ENCODE measurements at regions not wholly inside any gene's neighbourhood (a gene's known extent, or its start where the extent isn't known, plus 50 kb on each side); places are given as distances from the start of the nearest gene placed in this dataset.
"Not testable (repeated sequence)": the region's sequence is repeated elsewhere in the genome, so short reads cannot be mapped to it uniquely, and the experiment has no call there.

DNA sequence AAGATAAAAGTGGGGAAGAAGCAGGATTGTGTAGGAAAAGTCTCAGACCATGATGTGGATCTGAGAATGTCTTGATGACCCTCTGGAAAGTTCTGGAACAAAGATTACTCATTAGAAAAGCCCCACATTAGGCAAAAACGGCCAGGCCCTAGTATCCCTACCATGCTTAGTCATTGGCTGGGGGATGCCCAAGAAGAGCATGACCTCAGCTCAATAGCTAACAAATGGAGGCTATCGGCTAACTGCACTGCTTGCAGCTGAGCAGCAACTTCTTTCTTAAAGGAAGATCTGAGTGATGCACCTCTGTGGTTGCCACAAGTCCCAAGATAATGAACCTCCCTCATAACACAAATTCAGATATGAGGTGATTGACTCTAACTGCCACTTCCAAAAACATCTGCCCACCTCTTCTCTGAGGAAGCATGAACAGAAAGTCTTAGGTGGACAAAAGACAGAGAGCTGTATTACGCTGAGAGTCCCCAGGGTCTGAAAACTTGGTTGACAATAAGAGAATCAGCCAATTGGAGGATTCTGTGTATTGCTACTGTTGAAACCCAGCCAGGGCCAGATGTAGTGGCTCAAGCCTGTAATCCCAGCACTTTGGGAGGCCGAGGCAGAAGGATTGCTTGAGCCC, 64.6 kb upstream of the AK4 start:
- H3K27ac ChIP-seq = no peak overlapping the region
- TF ChIP-seq, protein P1, sequence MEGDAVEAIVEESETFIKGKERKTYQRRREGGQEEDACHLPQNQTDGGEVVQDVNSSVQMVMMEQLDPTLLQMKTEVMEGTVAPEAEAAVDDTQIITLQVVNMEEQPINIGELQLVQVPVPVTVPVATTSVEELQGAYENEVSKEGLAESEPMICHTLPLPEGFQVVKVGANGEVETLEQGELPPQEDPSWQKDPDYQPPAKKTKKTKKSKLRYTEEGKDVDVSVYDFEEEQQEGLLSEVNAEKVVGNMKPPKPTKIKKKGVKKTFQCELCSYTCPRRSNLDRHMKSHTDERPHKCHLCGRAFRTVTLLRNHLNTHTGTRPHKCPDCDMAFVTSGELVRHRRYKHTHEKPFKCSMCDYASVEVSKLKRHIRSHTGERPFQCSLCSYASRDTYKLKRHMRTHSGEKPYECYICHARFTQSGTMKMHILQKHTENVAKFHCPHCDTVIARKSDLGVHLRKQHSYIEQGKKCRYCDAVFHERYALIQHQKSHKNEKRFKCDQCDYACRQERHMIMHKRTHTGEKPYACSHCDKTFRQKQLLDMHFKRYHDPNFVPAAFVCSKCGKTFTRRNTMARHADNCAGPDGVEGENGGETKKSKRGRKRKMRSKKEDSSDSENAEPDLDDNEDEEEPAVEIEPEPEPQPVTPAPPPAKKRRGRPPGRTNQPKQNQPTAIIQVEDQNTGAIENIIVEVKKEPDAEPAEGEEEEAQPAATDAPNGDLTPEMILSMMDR (IDR thresholded peaks at IDR 0.05) = no peak

DNA sequence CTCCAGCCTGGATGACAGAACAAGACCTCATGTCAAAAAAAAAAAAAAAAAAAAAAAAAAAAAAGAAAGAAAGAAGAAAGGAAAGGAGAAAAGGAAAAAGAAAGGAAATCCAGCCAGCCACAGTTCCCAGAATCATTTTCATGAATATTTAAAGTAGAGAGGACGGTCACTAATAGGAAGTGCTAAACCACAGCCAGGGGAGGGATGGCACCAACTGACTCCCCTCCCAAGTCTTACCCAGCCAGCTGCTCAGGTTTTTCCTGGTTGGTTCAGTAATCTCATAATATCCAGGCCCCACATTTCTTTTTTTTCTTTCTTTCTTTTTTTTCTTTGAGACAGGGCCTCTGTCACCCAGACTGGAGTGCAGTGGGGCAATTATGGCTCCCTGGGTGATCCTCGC, 63.9 kb upstream of the AK4 start:
- Histone ChIP-seq H3K27me3 (no peaks in the 10 kb centered on the region), H3K27ac (no peak overlapping the region), H3K4me3 (ENCODE audit: low read depth in 1 of 2, low read length in 1 of 2) (no peak overlapping the region)

More for the DNA sequence above, 64.6 kb upstream of the AK4 start:
- Histone ChIP-seq H3K4me1 (ENCODE audit: control insufficient read depth in 1 of 2, insufficient read depth in 1 of 2, low read depth in 1 of 2, low read length in 1 of 2) (peaks cover 0 to 3% of the 10 kb centered on the region in 2 experiments), H3K27me3 (no peaks in the 10 kb centered on the region), H3K9me3 (no peaks in the 10 kb centered on the region), H3K36me3 (no peaks in the 10 kb centered on the region), H3K4me3 (ENCODE audit: low read depth in 1 of 2, low read length in 1 of 2) (no peak overlapping the region)

DNA sequence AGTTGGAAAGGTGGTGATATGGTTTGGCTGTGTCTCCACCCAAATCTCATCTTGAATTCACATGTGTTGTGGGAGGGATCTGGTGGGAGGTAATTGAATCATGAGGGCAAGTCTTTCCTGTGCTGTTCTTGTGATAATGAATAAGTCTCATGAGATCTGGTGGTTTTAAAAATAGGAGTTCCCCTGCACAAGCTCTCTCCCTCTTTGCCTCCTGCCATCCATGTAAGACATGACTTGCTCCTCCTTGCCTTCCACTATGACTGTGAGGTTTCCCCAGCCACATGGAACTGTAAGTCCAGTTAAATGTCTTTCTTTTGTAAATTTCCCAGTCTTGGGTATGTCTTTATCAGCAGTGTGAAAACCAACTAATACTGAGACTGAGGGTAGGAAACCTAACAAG, 60.5 kb upstream of the AK4 start:
- H3K27me3 ChIP-seq; H3K36me3 ChIP-seq; H3K4me3 ChIP-seq (ENCODE audit: low read depth in 1 of 2, low read length in 1 of 2); H3K27ac ChIP-seq; H3K9me3 ChIP-seq: not testable (repeated sequence)
- peaks cover 22 to 25% of the 10 kb centered on the region in 2 experiments for H3K4me1 ChIP-seq (ENCODE audit: control insufficient read depth in 1 of 2, insufficient read depth in 1 of 2, low read depth in 1 of 2, low read length in 1 of 2)

More for the DNA sequence above, 63.9 kb upstream of the AK4 start:
- H3K4me1 ChIP-seq (ENCODE audit: control insufficient read depth in 1 of 2, insufficient read depth in 1 of 2, low read depth in 1 of 2, low read length in 1 of 2) = peaks cover 0 to 3% of the 10 kb centered on the region in 2 experiments
- TF ChIP-seq, protein P1 (IDR thresholded peaks at IDR 0.05) = no peak
- H3K36me3 ChIP-seq = no peaks in the 10 kb centered on the region
- no peaks in the 10 kb centered on the region for H3K9me3 ChIP-seq

DNA sequence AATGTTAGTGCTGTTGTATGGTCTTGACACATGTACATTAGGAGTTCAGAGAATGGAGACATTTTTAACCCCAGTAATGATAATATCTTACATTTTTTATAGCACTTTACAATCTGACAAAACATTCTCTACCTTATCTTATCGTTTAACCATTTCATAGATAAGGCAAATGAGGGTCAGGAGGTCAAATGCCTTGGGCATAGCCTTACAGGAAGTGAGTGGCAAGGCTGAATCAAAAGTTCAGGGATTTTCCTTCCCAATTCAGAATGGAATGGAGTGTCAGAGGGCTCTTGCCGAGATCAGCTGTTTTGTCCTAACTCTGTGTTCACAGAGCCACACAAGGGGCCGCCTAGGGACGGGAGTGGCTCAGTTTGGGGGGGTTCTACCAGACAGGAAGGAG, 57.6 kb upstream of the AK4 start:
- H3K27me3 ChIP-seq = no peaks in the 10 kb centered on the region
- H3K4me1 ChIP-seq (ENCODE audit: control insufficient read depth in 1 of 2, insufficient read depth in 1 of 2, low read depth in 1 of 2, low read length in 1 of 2) = peaks cover 28 to 30% of the 10 kb centered on the region in 2 experiments
- no peak overlapping the region for H3K27ac ChIP-seq
- TF ChIP-seq, protein P1 (IDR thresholded peaks at IDR 0.05) = no peak
- H3K4me3 ChIP-seq (ENCODE audit: low read depth in 1 of 2, low read length in 1 of 2) = no peak overlapping the region
- no peaks in the 10 kb centered on the region for H3K36me3 ChIP-seq
- H3K9me3 ChIP-seq = no peaks in the 10 kb centered on the region

DNA sequence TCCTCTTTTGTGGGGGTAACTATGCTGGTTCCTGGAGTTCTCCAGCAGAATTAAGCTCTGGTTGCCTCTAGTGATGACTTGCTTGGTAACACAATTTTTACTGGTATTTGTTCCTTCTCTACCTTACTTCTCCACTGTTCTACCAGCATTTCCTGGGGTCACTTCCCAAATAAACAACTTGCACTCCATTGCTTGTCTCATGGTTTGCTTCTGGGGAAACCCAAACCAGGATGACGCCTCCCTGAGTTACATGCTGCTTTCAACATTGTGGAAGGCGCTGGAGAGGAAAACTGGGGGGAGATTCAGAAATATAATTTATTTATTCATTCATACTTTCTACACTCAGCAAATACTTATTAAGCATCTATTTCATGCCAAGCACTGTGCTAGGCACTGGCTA, 55.3 kb upstream of the AK4 start:
- H3K27me3 ChIP-seq = no peaks in the 10 kb centered on the region
- H3K4me1 ChIP-seq (ENCODE audit: control insufficient read depth in 1 of 2, insufficient read depth in 1 of 2, low read depth in 1 of 2, low read length in 1 of 2) = peaks cover 44 to 46% of the 10 kb centered on the region in 2 experiments
- no peaks in the 10 kb centered on the region for H3K36me3 ChIP-seq
- peak overlapping the region; percentile 13 for H3K27ac ChIP-seq
- H3K4me3 ChIP-seq (ENCODE audit: low read depth in 1 of 2, low read length in 1 of 2) = no peak overlapping the region
- H3K9me3 ChIP-seq = no peaks in the 10 kb centered on the region
- TF ChIP-seq, protein P1 (IDR thresholded peaks at IDR 0.05) = no peak

DNA sequence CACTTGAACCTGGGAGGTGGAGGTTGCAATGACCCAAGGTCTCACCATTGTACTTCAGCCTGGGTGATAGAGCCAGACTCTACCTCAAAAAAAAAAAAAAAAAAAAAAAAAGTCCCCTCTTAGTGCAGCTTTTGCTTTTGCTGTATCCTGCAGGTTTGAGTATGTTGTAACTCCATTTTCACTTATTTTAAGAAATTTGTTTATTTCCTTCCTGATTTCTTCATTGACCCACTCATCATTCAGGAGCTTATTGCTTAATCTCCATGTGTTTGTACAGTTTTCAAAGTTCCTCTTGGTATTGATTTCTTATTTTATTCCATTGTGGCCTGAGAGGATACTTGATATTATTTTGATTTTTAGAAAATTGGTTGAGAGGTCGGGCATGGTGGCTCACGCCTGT, 50.9 kb upstream of the AK4 start:
- TF ChIP-seq, protein P1 (IDR thresholded peaks at IDR 0.05) = no peak
- Histone ChIP-seq H3K4me3 (ENCODE audit: low read depth in 1 of 2, low read length in 1 of 2) (peak overlapping the region in 1 of 2 experiments; percentile 8), H3K4me1 (ENCODE audit: control insufficient read depth in 1 of 2, insufficient read depth in 1 of 2, low read depth in 1 of 2, low read length in 1 of 2) (peaks cover 31 to 32% of the 10 kb centered on the region in 2 experiments), H3K27ac (peak overlapping the region; percentile 77), H3K27me3 (no peaks in the 10 kb centered on the region), H3K36me3 (no peaks in the 10 kb centered on the region), H3K9me3 (no peaks in the 10 kb centered on the region)
